A549 (cell line): ENCODE measurements at regions not wholly inside any gene's neighbourhood (a gene's known extent, or its start where the extent isn't known, plus 50 kb on each side); places are given as distances from the start of the nearest gene placed in this dataset.

Experiments used
- EHF ChIP-seq: fragments of 250-450 bp; sonication (Bioruptor Pico); IDR thresholded peaks from 2 replicates; pipeline ENCODE4 v1.5.0; 2020; ENCODE audit warnings: mild to moderate bottlenecking
- FOSB ChIP-seq: fragments of 250-450 bp; sonication (Bioruptor Pico); IDR thresholded peaks from 2 replicates; pipeline ENCODE4 v1.5.0; 2020; ENCODE audit warnings: mild to moderate bottlenecking, moderate library complexity
- RNF2 ChIP-seq: fragments of 200-600 bp; sonication (generic); IDR thresholded peaks from 2 replicates; pipeline ENCODE4 v1.6.1; 2016; ENCODE audit warnings: low read depth, mild to moderate bottlenecking, antibody characterized with exemption, moderate library complexity, borderline replicate concordance
- ZC3H11A ChIP-seq: fragments of 450-650 bp; IDR thresholded peaks from 2 replicates; pipeline ENCODE4 v1.6.1; 2014; ENCODE audit warnings: antibody characterized with exemption, mild to moderate bottlenecking
- TF ChIP-seq, protein P1 (sequence below): fragments of >200 bp; sonication (Bioruptor Twin); formaldehyde crosslinking; IDR thresholded peaks from 3 replicates; pipeline ENCODE4 v1.5.1; 2016
- TF ChIP-seq, protein P2 (sequence below): fragments of 450-650 bp; IDR thresholded peaks from 2 replicates; pipeline ENCODE4 v1.6.1; 2014; ENCODE audit warnings: antibody characterized with exemption

DNA sequence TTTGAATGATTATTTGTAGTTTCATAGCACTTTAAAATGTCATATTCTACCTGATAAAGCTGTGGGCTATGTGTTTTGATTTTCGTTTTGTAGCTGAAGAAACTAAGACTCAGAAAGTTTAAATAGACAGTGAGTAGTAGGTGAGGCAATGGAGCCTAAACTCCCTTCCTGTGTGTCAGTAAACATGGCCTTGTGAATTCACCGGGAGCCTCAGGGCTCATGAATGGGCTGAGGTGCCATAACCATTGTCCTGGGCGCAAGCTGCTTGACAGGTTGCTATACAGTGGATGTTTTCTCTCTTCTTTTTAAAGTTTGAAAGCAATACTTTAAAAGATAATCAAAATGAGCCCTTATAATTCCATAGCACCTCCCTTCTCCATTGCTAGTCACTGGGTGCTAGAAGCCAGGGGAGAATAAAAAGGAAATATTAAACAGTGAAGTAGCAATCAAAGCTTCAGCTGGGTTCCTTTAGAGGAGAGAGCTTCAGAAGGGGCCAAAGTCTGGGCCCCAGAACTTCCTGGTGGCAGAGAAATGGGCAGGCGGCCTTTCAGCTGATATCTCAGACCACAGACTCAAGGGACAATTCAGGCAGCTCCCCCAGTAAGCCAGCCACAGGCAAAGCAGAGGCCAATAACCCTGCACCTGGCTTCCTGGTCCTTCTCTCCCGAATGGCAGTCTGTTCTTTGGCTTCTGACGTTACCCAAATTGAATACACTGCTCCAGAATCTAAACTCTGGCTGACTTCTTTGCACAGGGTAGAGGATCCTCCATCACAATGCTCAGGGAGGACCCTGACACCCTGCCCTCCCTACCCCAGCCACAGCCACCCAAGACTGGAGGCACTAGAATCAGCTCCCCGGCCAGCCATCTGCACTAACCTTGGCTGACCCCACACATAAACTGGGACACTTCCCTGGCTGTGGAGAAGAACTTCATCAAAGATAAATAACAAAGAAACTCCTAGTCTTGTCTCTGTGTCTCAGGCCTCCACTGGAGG lies 51.8 kb upstream of the NPAS2 start (continued):
- TF ChIP-seq, protein P1, sequence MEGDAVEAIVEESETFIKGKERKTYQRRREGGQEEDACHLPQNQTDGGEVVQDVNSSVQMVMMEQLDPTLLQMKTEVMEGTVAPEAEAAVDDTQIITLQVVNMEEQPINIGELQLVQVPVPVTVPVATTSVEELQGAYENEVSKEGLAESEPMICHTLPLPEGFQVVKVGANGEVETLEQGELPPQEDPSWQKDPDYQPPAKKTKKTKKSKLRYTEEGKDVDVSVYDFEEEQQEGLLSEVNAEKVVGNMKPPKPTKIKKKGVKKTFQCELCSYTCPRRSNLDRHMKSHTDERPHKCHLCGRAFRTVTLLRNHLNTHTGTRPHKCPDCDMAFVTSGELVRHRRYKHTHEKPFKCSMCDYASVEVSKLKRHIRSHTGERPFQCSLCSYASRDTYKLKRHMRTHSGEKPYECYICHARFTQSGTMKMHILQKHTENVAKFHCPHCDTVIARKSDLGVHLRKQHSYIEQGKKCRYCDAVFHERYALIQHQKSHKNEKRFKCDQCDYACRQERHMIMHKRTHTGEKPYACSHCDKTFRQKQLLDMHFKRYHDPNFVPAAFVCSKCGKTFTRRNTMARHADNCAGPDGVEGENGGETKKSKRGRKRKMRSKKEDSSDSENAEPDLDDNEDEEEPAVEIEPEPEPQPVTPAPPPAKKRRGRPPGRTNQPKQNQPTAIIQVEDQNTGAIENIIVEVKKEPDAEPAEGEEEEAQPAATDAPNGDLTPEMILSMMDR, result no peak
- TF ChIP-seq ZC3H11A, result no peak
- TF ChIP-seq, protein P2, sequence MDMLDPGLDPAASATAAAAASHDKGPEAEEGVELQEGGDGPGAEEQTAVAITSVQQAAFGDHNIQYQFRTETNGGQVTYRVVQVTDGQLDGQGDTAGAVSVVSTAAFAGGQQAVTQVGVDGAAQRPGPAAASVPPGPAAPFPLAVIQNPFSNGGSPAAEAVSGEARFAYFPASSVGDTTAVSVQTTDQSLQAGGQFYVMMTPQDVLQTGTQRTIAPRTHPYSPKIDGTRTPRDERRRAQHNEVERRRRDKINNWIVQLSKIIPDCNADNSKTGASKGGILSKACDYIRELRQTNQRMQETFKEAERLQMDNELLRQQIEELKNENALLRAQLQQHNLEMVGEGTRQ, result no peak
- no peak for TF ChIP-seq EHF
- TF ChIP-seq RNF2, result no peak
- no peak for TF ChIP-seq FOSB
